ENCODE measurements at regions not wholly inside any gene's neighbourhood (a gene's known extent, or its start where the extent isn't known, plus 50 kb on each side); places are given as distances from the start of the nearest gene placed in this dataset.

DNA sequence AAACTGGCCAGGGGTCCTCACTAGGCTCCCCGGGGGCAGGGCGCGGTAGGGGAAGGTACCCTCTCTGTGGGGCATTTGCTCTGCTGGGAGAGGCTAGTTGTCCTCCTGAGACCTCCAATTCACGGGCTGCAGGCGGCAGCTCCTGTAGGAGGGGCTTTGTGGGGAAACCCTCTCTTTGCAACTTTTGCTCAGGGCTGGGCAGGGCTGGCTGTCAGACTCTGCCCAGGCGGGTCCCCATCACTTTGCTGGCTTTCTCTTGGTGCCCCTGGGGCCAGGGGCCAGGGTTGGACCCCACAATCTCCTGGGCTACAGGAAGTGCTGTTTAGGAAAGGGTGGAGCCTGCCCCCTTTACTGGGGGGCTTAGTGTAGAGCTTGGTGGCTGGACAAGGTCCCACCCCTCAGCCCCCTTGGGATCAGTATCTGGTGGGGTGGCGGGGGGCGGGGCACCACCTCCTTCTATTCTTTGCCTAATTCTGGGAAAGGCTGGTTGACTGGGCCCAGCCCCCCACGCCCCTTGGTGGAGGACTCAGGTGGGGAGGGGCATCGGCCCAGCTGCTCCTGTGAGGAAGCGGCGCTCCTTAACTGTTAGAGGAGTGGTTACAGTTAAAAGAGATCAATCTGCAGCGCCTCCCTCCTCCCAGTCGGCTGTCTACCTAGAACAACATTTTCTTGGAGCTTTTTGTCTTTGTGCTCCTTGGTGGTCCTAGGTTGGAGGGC lies 918.7 kb downstream of the AACS start:
- ATAC-seq (ENCODE audit: low read depth in 2 of 2) = no peak
- Mint-ChIP-seq H3K36me3 (no peaks in the 10 kb centered on the region), H3K27ac (no peak overlapping the region), H3K4me3 (no peak overlapping the region), H3K27me3 (no peaks in the 10 kb centered on the region), H3K4me1 (no peaks in the 10 kb centered on the region), H3K9me3 (peaks cover 0 to 6% (median 2%) of the 10 kb centered on the region in 7 donors)
- no peak overlapping the region for H3K27ac ChIP-seq (ENCODE audit: insufficient read depth, low read length, poor library complexity, severe bottlenecking)
- no peaks in the 10 kb centered on the region for H3K4me1 ChIP-seq (ENCODE audit: control insufficient read depth, insufficient read depth, low read length, poor library complexity, severe bottlenecking)
- no peak for DNase-seq
- H3K36me3 ChIP-seq (ENCODE audit: control insufficient read depth, insufficient read depth, low read length) = no peaks in the 10 kb centered on the region
- H3K27me3 ChIP-seq (ENCODE audit: control insufficient read depth, insufficient read depth, low read length) = no peaks in the 10 kb centered on the region
- H3K9me3 ChIP-seq (ENCODE audit: control insufficient read depth in 2 of 2, low read length in 2 of 2) = peaks cover 0 to 5% of the 10 kb centered on the region in 2 experiments
- H3K4me3 ChIP-seq (ENCODE audit: low read depth, low read length) = no peak overlapping the region

DNA sequence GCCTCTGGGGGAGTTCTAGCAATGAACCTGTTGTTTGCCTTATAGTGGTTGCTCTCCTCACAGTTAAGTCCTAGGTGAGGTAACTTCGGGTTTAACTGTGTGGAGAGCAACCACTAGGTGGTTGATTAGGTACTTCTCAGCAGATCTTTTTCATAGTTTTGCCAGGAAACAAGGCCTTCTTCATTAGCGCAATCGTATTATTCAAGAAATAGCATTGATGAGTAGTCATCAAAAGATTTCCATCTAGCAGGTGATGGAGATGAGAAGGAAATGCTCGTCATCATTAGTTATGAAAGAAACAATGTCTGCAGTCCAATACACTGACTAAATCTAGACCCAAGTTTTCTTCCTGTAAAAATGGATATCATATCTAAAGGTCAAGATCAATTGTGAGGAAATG lies 923.3 kb downstream of the AACS start:
- H3K36me3 ChIP-seq (ENCODE audit: control insufficient read depth, insufficient read depth, low read length) = no peaks in the 10 kb centered on the region
- H3K27ac Mint-ChIP-seq = no peak overlapping the region

DNA sequence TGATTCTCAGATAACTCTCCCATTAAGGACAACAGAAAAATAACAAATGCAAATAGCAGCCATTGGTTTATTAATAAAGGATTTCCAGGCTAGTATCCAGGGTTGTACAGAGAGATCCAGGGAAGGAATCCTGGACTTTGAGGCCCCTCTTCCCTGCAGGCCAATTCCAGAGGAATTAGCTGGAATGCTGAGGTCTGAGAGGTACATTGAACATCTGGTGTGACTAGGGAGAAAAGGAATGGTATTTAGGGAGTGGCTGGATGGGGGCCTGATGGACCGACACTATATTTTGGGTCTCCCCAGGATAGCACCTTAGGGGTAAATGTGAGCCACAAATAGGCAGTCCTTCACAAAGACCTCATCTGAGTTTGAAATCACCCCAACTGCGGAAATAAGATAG lies 924.5 kb downstream of the AACS start:
- no peaks in the 10 kb centered on the region for H3K27me3 Mint-ChIP-seq
- peaks cover 0 to 5% (median 0%) of the 10 kb centered on the region in 7 donors for H3K9me3 Mint-ChIP-seq
- no peak overlapping the region for H3K27ac ChIP-seq (ENCODE audit: insufficient read depth, low read length, poor library complexity, severe bottlenecking)
- H3K4me1 ChIP-seq (ENCODE audit: control insufficient read depth, insufficient read depth, low read length, poor library complexity, severe bottlenecking) = no peaks in the 10 kb centered on the region
- no peak overlapping the region for H3K4me3 Mint-ChIP-seq
- H3K27me3 ChIP-seq (ENCODE audit: control insufficient read depth, insufficient read depth, low read length) = no peaks in the 10 kb centered on the region
- ATAC-seq (ENCODE audit: low read depth in 2 of 2) (no peak), DNase-seq (no peak)
- H3K27ac Mint-ChIP-seq = no peak overlapping the region
- no peaks in the 10 kb centered on the region for H3K4me1 Mint-ChIP-seq
- H3K4me3 ChIP-seq (ENCODE audit: low read depth, low read length) = no peak overlapping the region
- H3K36me3 Mint-ChIP-seq = no peaks in the 10 kb centered on the region
- no peaks in the 10 kb centered on the region for H3K36me3 ChIP-seq (ENCODE audit: control insufficient read depth, insufficient read depth, low read length)
- no peaks in the 10 kb centered on the region for H3K9me3 ChIP-seq (ENCODE audit: control insufficient read depth in 2 of 2, low read length in 2 of 2)

More for the DNA sequence above, 923.3 kb downstream of the AACS start:
- Mint-ChIP-seq H3K27me3 (no peaks in the 10 kb centered on the region), H3K4me3 (no peak overlapping the region), H3K9me3 (peaks cover 0 to 5% (median 0%) of the 10 kb centered on the region in 7 donors), H3K4me1 (no peaks in the 10 kb centered on the region), H3K36me3 (no peaks in the 10 kb centered on the region)
- no peak for DNase-seq
- Histone ChIP-seq H3K4me3 (ENCODE audit: low read depth, low read length) (no peak overlapping the region), H3K27me3 (ENCODE audit: control insufficient read depth, insufficient read depth, low read length) (no peaks in the 10 kb centered on the region), H3K4me1 (ENCODE audit: control insufficient read depth, insufficient read depth, low read length, poor library complexity, severe bottlenecking) (no peaks in the 10 kb centered on the region), H3K27ac (ENCODE audit: insufficient read depth, low read length, poor library complexity, severe bottlenecking) (no peak overlapping the region), H3K9me3 (ENCODE audit: control insufficient read depth in 2 of 2, low read length in 2 of 2) (peaks cover 0 to under 1% of the 10 kb centered on the region in 2 experiments)
- ATAC-seq (ENCODE audit: low read depth in 2 of 2) = no peak

DNA sequence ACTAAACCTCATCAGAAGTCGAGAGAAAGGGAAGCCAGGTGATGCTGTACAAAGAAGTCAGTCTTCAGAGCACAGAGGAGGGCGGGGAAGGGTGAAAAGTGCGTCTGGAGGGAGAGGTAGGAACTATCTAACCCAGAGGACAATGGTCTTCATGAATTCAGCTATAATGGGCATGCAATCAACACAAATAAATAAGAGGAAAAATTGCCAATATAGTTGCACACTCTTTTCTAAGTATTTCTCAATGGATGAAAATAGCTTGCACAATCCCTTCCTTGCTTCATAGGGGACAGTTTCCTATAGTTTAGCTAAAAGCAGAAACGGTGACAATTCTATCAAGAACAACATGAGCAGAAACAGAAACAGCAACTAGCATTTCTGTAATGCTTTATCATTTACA lies 931.2 kb downstream of the AACS start:
- Mint-ChIP-seq H3K36me3 (no peaks in the 10 kb centered on the region), H3K27ac (no peak overlapping the region), H3K9me3 (peaks cover 0 to 9% (median 2%) of the 10 kb centered on the region in 7 donors), H3K4me1 (no peaks in the 10 kb centered on the region), H3K27me3 (no peaks in the 10 kb centered on the region), H3K4me3 (no peak overlapping the region)
- Histone ChIP-seq H3K4me1 (ENCODE audit: control insufficient read depth, insufficient read depth, low read length, poor library complexity, severe bottlenecking) (no peaks in the 10 kb centered on the region), H3K27ac (ENCODE audit: insufficient read depth, low read length, poor library complexity, severe bottlenecking) (no peak overlapping the region), H3K4me3 (ENCODE audit: low read depth, low read length) (no peak overlapping the region), H3K27me3 (ENCODE audit: control insufficient read depth, insufficient read depth, low read length) (no peaks in the 10 kb centered on the region), H3K9me3 (ENCODE audit: control insufficient read depth in 2 of 2, low read length in 2 of 2) (no peaks in the 10 kb centered on the region), H3K36me3 (ENCODE audit: control insufficient read depth, insufficient read depth, low read length) (no peaks in the 10 kb centered on the region)
- ATAC-seq (ENCODE audit: low read depth in 2 of 2) (no peak), DNase-seq (no peak)

DNA sequence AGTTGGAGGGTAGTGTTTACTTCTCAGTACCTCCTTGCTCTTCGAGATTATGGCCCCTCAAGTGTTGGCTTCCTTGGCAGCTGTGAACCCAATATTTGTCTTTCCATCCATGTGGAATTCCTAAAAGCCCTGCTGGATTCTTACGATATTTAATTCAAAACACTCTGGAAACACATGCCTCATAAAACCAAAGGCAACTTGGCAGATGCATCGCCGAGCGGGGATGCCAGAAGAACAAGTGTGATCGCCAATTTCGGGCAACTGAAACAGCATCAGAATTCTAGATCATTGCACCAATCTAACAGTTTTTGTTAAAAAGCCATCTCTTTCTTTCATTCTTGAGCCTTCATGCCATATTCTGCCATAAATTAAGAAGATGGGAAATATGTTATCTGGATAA lies 934.4 kb downstream of the AACS start:
- H3K9me3 ChIP-seq (ENCODE audit: control insufficient read depth in 2 of 2, low read length in 2 of 2) = peaks cover 0 to 15% of the 10 kb centered on the region in 2 experiments
- Mint-ChIP-seq H3K4me1 (no peaks in the 10 kb centered on the region), H3K27me3 (no peaks in the 10 kb centered on the region), H3K27ac (no peak overlapping the region), H3K36me3 (no peaks in the 10 kb centered on the region), H3K4me3 (no peak overlapping the region), H3K9me3 (peaks cover 0 to 24% (median 6%) of the 10 kb centered on the region in 7 donors)
- no peak overlapping the region for H3K27ac ChIP-seq (ENCODE audit: insufficient read depth, low read length, poor library complexity, severe bottlenecking)
- no peak for DNase-seq
- no peaks in the 10 kb centered on the region for H3K27me3 ChIP-seq (ENCODE audit: control insufficient read depth, insufficient read depth, low read length)
- H3K4me1 ChIP-seq (ENCODE audit: control insufficient read depth, insufficient read depth, low read length, poor library complexity, severe bottlenecking) = no peaks in the 10 kb centered on the region
- no peak overlapping the region for H3K4me3 ChIP-seq (ENCODE audit: low read depth, low read length)
- ATAC-seq (ENCODE audit: low read depth in 2 of 2) = no peak
- no peaks in the 10 kb centered on the region for H3K36me3 ChIP-seq (ENCODE audit: control insufficient read depth, insufficient read depth, low read length)

DNA sequence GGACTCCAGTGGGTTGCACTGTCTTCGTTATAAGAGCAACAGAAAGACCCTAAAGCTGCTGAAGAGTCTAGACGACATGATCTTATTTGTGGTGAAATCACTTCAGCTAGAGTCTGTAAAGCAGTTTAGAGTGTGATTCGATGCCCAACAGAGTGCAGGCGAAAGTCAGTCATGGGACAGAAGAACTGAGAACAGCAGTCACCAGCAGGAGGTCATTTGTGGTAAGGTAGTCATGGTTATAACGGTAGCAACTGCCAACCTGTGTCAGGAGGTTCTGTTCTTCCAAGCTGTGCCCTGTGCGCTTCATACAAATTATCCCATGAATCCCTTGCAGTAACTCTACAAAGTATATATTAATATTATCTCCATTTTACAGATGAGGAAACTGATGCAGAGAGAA lies 954.1 kb downstream of the AACS start:
- no peaks in the 10 kb centered on the region for H3K4me1 Mint-ChIP-seq
- ATAC-seq (ENCODE audit: low read depth in 2 of 2) = no peak
- Histone ChIP-seq H3K9me3 (ENCODE audit: control insufficient read depth in 2 of 2, low read length in 2 of 2) (no peaks in the 10 kb centered on the region), H3K4me3 (ENCODE audit: low read depth, low read length) (no peak overlapping the region), H3K27me3 (ENCODE audit: control insufficient read depth, insufficient read depth, low read length) (no peaks in the 10 kb centered on the region), H3K4me1 (ENCODE audit: control insufficient read depth, insufficient read depth, low read length, poor library complexity, severe bottlenecking) (no peaks in the 10 kb centered on the region), H3K27ac (ENCODE audit: insufficient read depth, low read length, poor library complexity, severe bottlenecking) (no peak overlapping the region), H3K36me3 (ENCODE audit: control insufficient read depth, insufficient read depth, low read length) (no peaks in the 10 kb centered on the region)
- no peaks in the 10 kb centered on the region for H3K27me3 Mint-ChIP-seq
- H3K27ac Mint-ChIP-seq = no peak overlapping the region
- peaks cover 2 to 38% (median 4%) of the 10 kb centered on the region in 7 donors for H3K9me3 Mint-ChIP-seq
- no peak for DNase-seq
- H3K4me3 Mint-ChIP-seq = no peak overlapping the region
- peaks cover 7% of the 10 kb centered on the region for H3K36me3 Mint-ChIP-seq

DNA sequence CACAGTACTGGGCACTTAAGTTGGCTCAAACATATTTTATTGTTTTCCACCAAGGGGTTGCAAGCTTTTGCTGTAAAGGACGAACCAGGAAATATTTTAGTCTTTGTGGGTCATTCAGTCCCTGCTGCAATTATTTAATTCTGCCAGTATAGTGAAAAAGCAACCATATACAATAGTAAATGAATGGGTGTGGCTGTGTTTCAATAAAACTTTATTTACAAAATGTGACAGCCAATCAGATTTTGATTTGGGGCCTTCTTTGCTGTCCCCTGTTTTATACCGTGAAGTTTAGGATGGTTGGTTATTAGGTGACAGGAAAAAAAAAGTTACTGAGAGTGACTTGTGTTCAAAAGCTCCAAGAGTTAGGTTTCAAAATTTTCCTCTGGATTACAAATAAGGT lies 956.4 kb downstream of the AACS start:
- H3K27ac ChIP-seq (ENCODE audit: insufficient read depth, low read length, poor library complexity, severe bottlenecking) = no peak overlapping the region
- peaks cover 3 to 20% (median 6%) of the 10 kb centered on the region in 7 donors for H3K9me3 Mint-ChIP-seq
- H3K36me3 ChIP-seq (ENCODE audit: control insufficient read depth, insufficient read depth, low read length) = no peaks in the 10 kb centered on the region
- ATAC-seq (ENCODE audit: low read depth in 2 of 2) (no peak), DNase-seq (no peak)
- H3K27ac Mint-ChIP-seq = no peak overlapping the region
- H3K9me3 ChIP-seq (ENCODE audit: control insufficient read depth in 2 of 2, low read length in 2 of 2) = no peaks in the 10 kb centered on the region
- H3K27me3 ChIP-seq (ENCODE audit: control insufficient read depth, insufficient read depth, low read length) = no peaks in the 10 kb centered on the region
- peaks cover 7% of the 10 kb centered on the region for H3K36me3 Mint-ChIP-seq
- no peaks in the 10 kb centered on the region for H3K4me1 ChIP-seq (ENCODE audit: control insufficient read depth, insufficient read depth, low read length, poor library complexity, severe bottlenecking)
- no peaks in the 10 kb centered on the region for H3K27me3 Mint-ChIP-seq
- H3K4me1 Mint-ChIP-seq = no peaks in the 10 kb centered on the region
- no peak overlapping the region for H3K4me3 Mint-ChIP-seq
- no peak overlapping the region for H3K4me3 ChIP-seq (ENCODE audit: low read depth, low read length)

DNA sequence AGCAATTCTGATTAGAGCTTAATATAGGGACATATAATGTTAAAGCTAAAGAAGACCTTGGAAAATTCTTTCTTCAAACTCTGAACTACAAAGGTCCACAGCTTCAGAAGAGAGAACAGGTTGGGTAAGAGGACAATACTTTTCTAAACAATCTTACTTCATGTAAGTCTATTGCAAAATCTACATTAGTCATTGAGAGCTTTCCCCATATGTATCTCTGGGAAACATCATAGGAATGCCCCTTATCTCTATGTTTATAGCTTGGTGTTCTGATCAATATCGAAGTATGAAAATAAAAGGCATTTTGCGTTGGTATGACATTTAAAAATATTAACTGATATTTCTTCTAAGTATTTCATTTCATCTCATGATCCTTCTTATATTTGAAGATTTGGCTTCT lies 962.6 kb downstream of the AACS start:
- no peaks in the 10 kb centered on the region for H3K4me1 Mint-ChIP-seq
- H3K9me3 Mint-ChIP-seq = peaks cover 0 to 17% (median 5%) of the 10 kb centered on the region in 7 donors
- Histone ChIP-seq H3K27me3 (ENCODE audit: control insufficient read depth, insufficient read depth, low read length) (no peaks in the 10 kb centered on the region), H3K4me3 (ENCODE audit: low read depth, low read length) (no peak overlapping the region), H3K36me3 (ENCODE audit: control insufficient read depth, insufficient read depth, low read length) (no peaks in the 10 kb centered on the region), H3K27ac (ENCODE audit: insufficient read depth, low read length, poor library complexity, severe bottlenecking) (no peak overlapping the region), H3K9me3 (ENCODE audit: control insufficient read depth in 2 of 2, low read length in 2 of 2) (no peaks in the 10 kb centered on the region), H3K4me1 (ENCODE audit: control insufficient read depth, insufficient read depth, low read length, poor library complexity, severe bottlenecking) (no peaks in the 10 kb centered on the region)
- no peak overlapping the region for H3K27ac Mint-ChIP-seq
- ATAC-seq (ENCODE audit: low read depth in 2 of 2) = no peak
- no peaks in the 10 kb centered on the region for H3K36me3 Mint-ChIP-seq
- H3K4me3 Mint-ChIP-seq = no peak overlapping the region
- no peaks in the 10 kb centered on the region for H3K27me3 Mint-ChIP-seq
- DNase-seq = no peak
